Osteoblast (primary cell): ENCODE measurements at regions not wholly inside any gene's neighbourhood (a gene's known extent, or its start where the extent isn't known, plus 50 kb on each side); places are given as distances from the start of the nearest gene placed in this dataset.

Experiments
- DNase-seq: peaks from one replicate; pipeline ENCODE4 v3.0.0; 2011; ENCODE audit warnings: low spot score, mixed read lengths; ENCODE audit not compliant: insufficient read length; ENCODE audit errors: missing footprints
- H2AFZ ChIP-seq: 2 replicates; pipeline ENCODE4 v1.6.0; 2011; ENCODE audit warnings: mild to moderate bottlenecking, low read length
- H3K27ac ChIP-seq: 2 replicates; pipeline ENCODE4 v1.5.1; 2011; ENCODE audit warnings: mild to moderate bottlenecking, low read depth, low read length, moderate library complexity
- H3K27me3 ChIP-seq: 2 replicates; pipeline ENCODE4 v1.6.0; 2012; ENCODE audit warnings: mild to moderate bottlenecking, control low read depth, inconsistent platforms, low read length, moderate library complexity; ENCODE audit not compliant: insufficient read depth
- H3K36me3 ChIP-seq: 2 replicates; pipeline ENCODE4 v1.5.1; 2011; ENCODE audit warnings: mild to moderate bottlenecking, low read length, control low read depth, moderate library complexity; ENCODE audit not compliant: insufficient read depth
- H3K4me1 ChIP-seq: 2 replicates; pipeline ENCODE4 v1.5.1; 2011; ENCODE audit warnings: mild to moderate bottlenecking, low read length, control low read depth, moderate library complexity; ENCODE audit not compliant: insufficient read depth
- H3K4me2 ChIP-seq: 2 replicates; pipeline ENCODE4 v1.6.0; 2011; ENCODE audit warnings: mild to moderate bottlenecking, low read length; ENCODE audit not compliant: insufficient read depth
- H3K4me3 ChIP-seq: fragments of 200-600 bp; sonication (generic); 3 replicates; pipeline ENCODE4 v1.5.1; 2012; ENCODE audit warnings: mild to moderate bottlenecking, low read length, inconsistent platforms; ENCODE audit not compliant: insufficient read depth
- H3K79me2 ChIP-seq: 2 replicates; pipeline ENCODE4 v1.6.0; 2012; ENCODE audit warnings: mild to moderate bottlenecking, low read length, control low read depth, inconsistent platforms; ENCODE audit not compliant: insufficient read depth
- H3K9me3 ChIP-seq: 2 replicates; pipeline ENCODE4 v1.5.1; 2011; ENCODE audit warnings: low read depth, low read length, control low read depth
- H4K20me1 ChIP-seq: 2 replicates; pipeline ENCODE4 v1.6.0; 2012; ENCODE audit warnings: mild to moderate bottlenecking, low read length, control low read depth; ENCODE audit not compliant: insufficient read depth
- CTCF ChIP-seq: IDR thresholded peaks from 2 replicates; pipeline ENCODE4 v1.5.1; 2011; ENCODE audit warnings: mild to moderate bottlenecking, low read depth, low read length, moderate library complexity; ENCODE audit errors: extremely low read depth

GRCh38 chr22:47933226-47933625 lies 1170.8 kb downstream of the TBC1D22A start:
- Histone ChIP-seq H3K9me3 (no peaks in the 10 kb centered on the region), H3K27me3 (no peaks in the 10 kb centered on the region), H3K4me1 (no peaks in the 10 kb centered on the region), H4K20me1 (no peaks in the 10 kb centered on the region), H3K4me2 (no peak overlapping the region), H3K79me2 (no peaks in the 10 kb centered on the region), H2AFZ (no peak overlapping the region), H3K4me3 (no peak overlapping the region), H3K36me3 (no peaks in the 10 kb centered on the region), H3K27ac (no peak overlapping the region)
- DNase-seq: no peak
- no peak for TF ChIP-seq CTCF

DNA sequence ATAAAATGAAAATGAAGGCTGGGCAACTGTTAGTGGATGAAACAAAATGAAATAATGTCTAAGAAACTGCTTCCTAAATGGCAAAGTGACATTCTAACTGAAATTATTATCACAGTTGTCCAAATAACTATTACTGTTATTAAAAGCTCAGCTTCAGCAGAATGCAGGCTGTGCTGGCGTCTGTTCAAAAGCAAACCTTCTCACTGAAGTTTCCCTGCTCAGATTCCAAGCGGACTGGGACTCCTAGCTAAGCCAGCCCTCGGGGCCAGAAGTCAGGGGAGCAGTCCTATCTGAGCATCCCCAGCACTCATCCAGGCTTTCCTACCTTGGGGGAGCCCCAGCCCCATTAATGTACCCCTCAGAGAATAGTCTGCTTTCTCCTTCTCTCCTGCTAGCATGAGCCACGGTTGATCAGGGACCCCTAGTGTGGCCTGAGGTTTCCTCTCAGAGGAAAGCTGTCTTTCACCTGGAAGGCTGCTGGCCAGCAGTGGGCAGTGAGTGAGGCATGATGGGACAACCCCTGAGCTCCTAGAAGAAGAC lies 1167.3 kb downstream of the TBC1D22A start:
- no peak for DNase-seq
- Histone ChIP-seq H3K79me2 (no peaks in the 10 kb centered on the region), H2AFZ (no peak overlapping the region), H3K27ac (no peak overlapping the region), H3K36me3 (no peaks in the 10 kb centered on the region), H3K9me3 (peaks cover 4% of the 10 kb centered on the region), H3K4me3 (no peak overlapping the region), H4K20me1 (no peaks in the 10 kb centered on the region), H3K4me1 (no peaks in the 10 kb centered on the region), H3K27me3 (no peaks in the 10 kb centered on the region), H3K4me2 (no peak overlapping the region)
- no peak for TF ChIP-seq CTCF

DNA sequence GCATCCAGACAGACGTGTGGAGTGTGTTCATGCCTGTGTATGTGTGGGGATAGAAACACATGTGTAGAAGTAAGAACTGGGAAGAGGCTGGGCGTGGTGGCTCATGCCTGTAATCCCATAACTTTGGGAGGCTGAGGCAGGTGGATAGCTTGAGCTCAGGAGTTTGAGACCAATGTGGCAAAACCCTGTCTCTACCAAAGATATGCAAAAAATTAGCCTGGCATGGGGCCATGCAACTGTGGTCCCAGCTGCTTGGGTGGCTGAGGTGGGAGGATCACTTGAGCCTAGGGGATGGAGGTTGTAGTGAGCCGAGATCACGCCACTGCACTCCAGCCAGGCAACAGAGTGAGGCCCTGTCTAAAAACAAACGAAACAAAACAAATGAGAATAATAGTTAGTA lies 1166.6 kb downstream of the TBC1D22A start:
- DNase-seq: no peak

GRCh38 chr22:47928631-47929030 lies 1166.2 kb downstream of the TBC1D22A start:
- H3K36me3 ChIP-seq: no peaks in the 10 kb centered on the region
- H3K4me2 ChIP-seq: no peak overlapping the region
- no peaks in the 10 kb centered on the region for H3K27me3 ChIP-seq
- no peak overlapping the region for H2AFZ ChIP-seq
- no peaks in the 10 kb centered on the region for H3K79me2 ChIP-seq
- H3K4me1 ChIP-seq: no peaks in the 10 kb centered on the region
- TF ChIP-seq CTCF: no peak
- peaks cover 7% of the 10 kb centered on the region for H3K9me3 ChIP-seq
- no peaks in the 10 kb centered on the region for H4K20me1 ChIP-seq
- DNase-seq: no peak
- no peak overlapping the region for H3K4me3 ChIP-seq
- H3K27ac ChIP-seq: no peak overlapping the region

More for the DNA sequence above, 1166.6 kb downstream of the TBC1D22A start:
- Histone ChIP-seq H3K27ac (no peak overlapping the region), H3K9me3 (peaks cover 7% of the 10 kb centered on the region), H4K20me1 (no peaks in the 10 kb centered on the region), H3K4me1 (no peaks in the 10 kb centered on the region), H3K4me3 (no peak overlapping the region), H3K27me3 (no peaks in the 10 kb centered on the region), H3K4me2 (no peak overlapping the region), H3K79me2 (no peaks in the 10 kb centered on the region), H2AFZ (no peak overlapping the region), H3K36me3 (no peaks in the 10 kb centered on the region)
- TF ChIP-seq CTCF: no peak
